ENCODE measurements at regions not wholly inside any gene's neighbourhood (a gene's known extent, or its start where the extent isn't known, plus 50 kb on each side); places are given as distances from the start of the nearest gene placed in this dataset.
A peak's percentile ranks its signal among the peaks of the same experiment; 100 is the strongest.

- DNase-seq (ENCODE audit: low read depth in 2 of 2), result no peak
Measured at GRCh38 chrX:38887222-38887621, 86.0 kb downstream of the MID1IP1 start.

GRCh38 chrX:38890326-38890725 is 89.1 kb downstream of the MID1IP1 start:
- DNase-seq (ENCODE audit: low read depth in 2 of 2), result no peak

- no peak for DNase-seq (ENCODE audit: low read depth in 2 of 2)
Measured at GRCh38 chrX:38890963-38891362, 89.7 kb downstream of the MID1IP1 start.

- DNase-seq (ENCODE audit: low read depth in 2 of 2), result peak; percentile 16 to 18
Measured at GRCh38 chrX:38891641-38892413, 90.6 kb downstream of the MID1IP1 start.

- DNase-seq (ENCODE audit: low read depth in 2 of 2), result peak in 1 of 2 experiments; percentile 13
Measured at GRCh38 chrX:38893441-38893840, 92.2 kb downstream of the MID1IP1 start.

GRCh38 chrX:38895775-38896174 is 94.5 kb downstream of the MID1IP1 start:
- no peak for DNase-seq (ENCODE audit: low read depth in 2 of 2)

GRCh38 chrX:38896724-38897298 is 95.6 kb downstream of the MID1IP1 start:
- no peak for DNase-seq (ENCODE audit: low read depth in 2 of 2)

- no peak for DNase-seq (ENCODE audit: low read depth in 2 of 2)
Measured at GRCh38 chrX:38898261-38898660, 97.0 kb downstream of the MID1IP1 start.

- DNase-seq (ENCODE audit: low read depth in 2 of 2), result no peak
Measured at GRCh38 chrX:38899650-38900049, 98.4 kb downstream of the MID1IP1 start.

GRCh38 chrX:38900719-38901118 is 99.5 kb downstream of the MID1IP1 start:
- no peak for DNase-seq (ENCODE audit: low read depth in 2 of 2)

GRCh38 chrX:38902972-38903492 is 101.8 kb downstream of the MID1IP1 start:
- DNase-seq (ENCODE audit: low read depth in 2 of 2), result no peak

- no peak for DNase-seq (ENCODE audit: low read depth in 2 of 2)
Measured at GRCh38 chrX:38916801-38917200, 115.5 kb downstream of the MID1IP1 start.

GRCh38 chrX:38917954-38918353 is 116.7 kb downstream of the MID1IP1 start:
- DNase-seq (ENCODE audit: low read depth in 2 of 2), result no peak

- no peak for DNase-seq (ENCODE audit: low read depth in 2 of 2)
Measured at GRCh38 chrX:38919202-38919601, 117.9 kb downstream of the MID1IP1 start.

GRCh38 chrX:38919853-38920528 is 118.7 kb downstream of the MID1IP1 start:
- no peak for DNase-seq (ENCODE audit: low read depth in 2 of 2)

- DNase-seq (ENCODE audit: low read depth in 2 of 2), result no peak
Measured at GRCh38 chrX:38923451-38923969, 122.3 kb downstream of the MID1IP1 start.

GRCh38 chrX:38927592-38927991 is 126.3 kb downstream of the MID1IP1 start:
- DNase-seq (ENCODE audit: low read depth in 2 of 2), result no peak

- no peak for DNase-seq (ENCODE audit: low read depth in 2 of 2)
Measured at GRCh38 chrX:38929966-38930421, 128.7 kb downstream of the MID1IP1 start.

- DNase-seq (ENCODE audit: low read depth in 2 of 2), result no peak
Measured at GRCh38 chrX:38930474-38930873, 129.2 kb downstream of the MID1IP1 start.

- no peak for DNase-seq (ENCODE audit: low read depth in 2 of 2)
Measured at GRCh38 chrX:38935561-38935960, 134.3 kb downstream of the MID1IP1 start.

GRCh38 chrX:38937400-38937799 is 136.1 kb downstream of the MID1IP1 start:
- no peak for DNase-seq (ENCODE audit: low read depth in 2 of 2)

- DNase-seq (ENCODE audit: low read depth in 2 of 2), result no peak
Measured at GRCh38 chrX:38937926-38938325, 136.7 kb downstream of the MID1IP1 start.
